Fibroblast of the aortic adventitia (primary cell): ENCODE measurements at regions not wholly inside any gene's neighbourhood (a gene's known extent, or its start where the extent isn't known, plus 50 kb on each side); places are given as distances from the start of the nearest gene placed in this dataset.

ENCODE experiments used
- DNase-seq: peaks from one replicate; pipeline ENCODE4 v3.0.0-alpha.2; 2010; ENCODE audit warnings: low read depth
- H3K4me3 ChIP-seq: 2 replicates; pipeline ENCODE4 v1.5.1; 2011; ENCODE audit warnings: low read depth, mild to moderate bottlenecking, control low read depth, low read length, moderate library complexity
- CTCF ChIP-seq: IDR thresholded peaks from 2 replicates; pipeline ENCODE4 v1.5.1; 2011; ENCODE audit warnings: mild to moderate bottlenecking, low read length, control low read depth, inconsistent platforms; ENCODE audit not compliant: insufficient read depth

- no peak overlapping the region for H3K4me3 ChIP-seq
- DNase-seq: no peak
- no peak for TF ChIP-seq CTCF
Measured at GRCh38 chr16:7031031-7031430, 301.6 kb upstream of the RBFOX1 start.

- DNase-seq: no peak
- no peak for TF ChIP-seq CTCF
- no peak overlapping the region for H3K4me3 ChIP-seq
Measured at GRCh38 chr16:7027401-7027800, 305.2 kb upstream of the RBFOX1 start.

- DNase-seq: no peak
- H3K4me3 ChIP-seq: no peak overlapping the region
- TF ChIP-seq CTCF: no peak
Measured at GRCh38 chr16:7026639-7027038, 306.0 kb upstream of the RBFOX1 start.

GRCh38 chr16:7025616-7026190 is 306.9 kb upstream of the RBFOX1 start:
- no peak for DNase-seq
- TF ChIP-seq CTCF: no peak

GRCh38 chr16:7021653-7022275 is 310.9 kb upstream of the RBFOX1 start:
- no peak overlapping the region for H3K4me3 ChIP-seq
- no peak for DNase-seq
- no peak for TF ChIP-seq CTCF

More at GRCh38 chr16:7025616-7026190, 306.9 kb upstream of the RBFOX1 start:
- no peak overlapping the region for H3K4me3 ChIP-seq

GRCh38 chr16:7017006-7017662 is 315.5 kb upstream of the RBFOX1 start:
- H3K4me3 ChIP-seq: no peak overlapping the region
- DNase-seq: no peak
- TF ChIP-seq CTCF: no peak

- no peak for TF ChIP-seq CTCF
- H3K4me3 ChIP-seq: no peak overlapping the region
Measured at GRCh38 chr16:7014756-7015155, 317.9 kb upstream of the RBFOX1 start.

More at GRCh38 chr16:7014756-7015155, 317.9 kb upstream of the RBFOX1 start:
- DNase-seq: no peak
